OCI-LY1 (cell line): ENCODE measurements at regions not wholly inside any gene's neighbourhood (a gene's known extent, or its start where the extent isn't known, plus 50 kb on each side); places are given as distances from the start of the nearest gene placed in this dataset.

Experiments
- H2AFZ ChIP-seq: fragments of 200-600 bp; sonication (generic), shearing (Covaris generic); 2 replicates; pipeline ENCODE4 v1.6.0; 2014; ENCODE audit warnings: antibody characterized with exemption, mild to moderate bottlenecking, low read length
- H3F3A ChIP-seq: fragments of 200-600 bp; sonication (generic), shearing (Covaris generic); 2 replicates; pipeline ENCODE4 v1.6.0; 2014; ENCODE audit warnings: mild to moderate bottlenecking, antibody characterized with exemption, low read length, moderate library complexity; ENCODE audit not compliant: insufficient read depth
- H3K27ac ChIP-seq: fragments of 200-600 bp; sonication (generic); 2 replicates; pipeline ENCODE4 v1.5.1; 2014; ENCODE audit warnings: low read length, mixed run types, mild to moderate bottlenecking, low read depth; ENCODE audit not compliant: poor library complexity, severe bottlenecking
- H3K27me3 ChIP-seq: fragments of 200-600 bp; sonication (generic); 2 replicates; pipeline ENCODE4 v1.6.0; 2014; ENCODE audit warnings: antibody characterized with exemption, mild to moderate bottlenecking, low read length, moderate library complexity; ENCODE audit not compliant: insufficient read depth
- H3K36me3 ChIP-seq: fragments of 200-600 bp; sonication (generic); 2 replicates; pipeline ENCODE4 v1.6.1; 2014; ENCODE audit warnings: mild to moderate bottlenecking, antibody characterized with exemption, low read length, moderate library complexity, mixed read lengths; ENCODE audit not compliant: insufficient read depth
- H3K4me1 ChIP-seq: fragments of 200-600 bp; sonication (generic); 2 replicates; pipeline ENCODE4 v1.5.1; 2014; ENCODE audit warnings: mild to moderate bottlenecking, low read length, moderate library complexity; ENCODE audit not compliant: insufficient read depth, severe bottlenecking
- H3K4me2 ChIP-seq: fragments of 200-600 bp; sonication (generic), shearing (Covaris generic); 2 replicates; pipeline ENCODE4 v1.6.1; 2014; ENCODE audit warnings: low read length
- H3K4me3 ChIP-seq: fragments of 200-600 bp; sonication (generic); 2 replicates; pipeline ENCODE4 v1.5.1; 2014; ENCODE audit warnings: low read length, low read depth, mild to moderate bottlenecking, mixed read lengths; ENCODE audit not compliant: poor library complexity, severe bottlenecking
- H3K79me2 ChIP-seq: fragments of 200-600 bp; shearing (Covaris generic); 2 replicates; pipeline ENCODE4 v1.6.1; 2016; ENCODE audit warnings: mixed run types, low read length, mixed read lengths; ENCODE audit not compliant: insufficient read depth
- H3K9ac ChIP-seq: fragments of 200-600 bp; sonication (generic), shearing (Covaris generic); 2 replicates; pipeline ENCODE4 v1.6.1; 2014; ENCODE audit warnings: mild to moderate bottlenecking, low read length, mixed read lengths
- H3K9me2 ChIP-seq: fragments of 200-600 bp; sonication (generic), shearing (Covaris generic); 2 replicates; pipeline ENCODE4 v1.6.1; 2014; ENCODE audit warnings: low read depth, mild to moderate bottlenecking, low read length, mixed read lengths
- H3K9me3 ChIP-seq: fragments of 200-600 bp; shearing (Covaris generic); 2 replicates; pipeline ENCODE4 v1.6.1; 2014; ENCODE audit warnings: low read length, mixed read lengths
- H4K20me1 ChIP-seq: fragments of 200-600 bp; sonication (generic), shearing (Covaris generic); 2 replicates; pipeline ENCODE4 v1.6.0; 2016; ENCODE audit warnings: mild to moderate bottlenecking, low read length; ENCODE audit not compliant: insufficient read depth
- EZH2 ChIP-seq: fragments of 200-600 bp; sonication (generic), shearing (Covaris generic); IDR thresholded peaks from 2 replicates; pipeline ENCODE4 v1.8.0; 2017; ENCODE audit warnings: borderline replicate concordance, mixed run types, mild to moderate bottlenecking, antibody characterized with exemption, low read length, moderate library complexity, mixed read lengths
- TF ChIP-seq, protein P1 (sequence below): fragments of 200-600 bp; sonication (generic), shearing (Covaris generic); IDR thresholded peaks from 2 replicates; pipeline ENCODE4 v1.5.1; 2017; ENCODE audit warnings: mild to moderate bottlenecking, antibody characterized with exemption, low read length, moderate library complexity, mixed read lengths

DNA sequence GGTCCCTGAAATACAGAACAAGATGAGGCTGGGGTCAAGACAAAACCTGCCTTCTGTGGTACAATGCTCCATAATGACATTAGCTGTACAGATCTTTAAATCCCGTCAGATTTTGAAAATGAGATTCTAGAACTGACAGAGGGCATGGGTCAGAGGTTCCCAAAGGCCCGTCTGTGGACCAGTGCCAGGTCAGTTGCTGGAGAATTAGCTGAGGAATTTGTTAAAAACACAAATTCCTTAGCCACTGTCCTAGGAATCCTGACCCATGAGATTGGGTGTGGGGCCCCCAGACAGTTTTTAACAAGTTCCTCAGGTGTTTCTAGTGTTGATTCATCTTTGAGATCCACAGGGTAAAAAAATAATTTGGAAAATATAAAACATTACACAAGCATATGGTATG, 97.0 kb downstream of the SIPA1L2 start:
- Histone ChIP-seq H3K9ac (no peak overlapping the region), H3K9me3 (no peaks in the 10 kb centered on the region), H3K79me2 (no peaks in the 10 kb centered on the region), H3K27ac (no peak overlapping the region), H3K9me2 (no peaks in the 10 kb centered on the region), H3K36me3 (no peaks in the 10 kb centered on the region), H3K4me2 (no peak overlapping the region), H2AFZ (no peak overlapping the region), H3K4me1 (no peaks in the 10 kb centered on the region), H4K20me1 (no peaks in the 10 kb centered on the region), H3F3A (no peaks in the 10 kb centered on the region), H3K27me3 (no peaks in the 10 kb centered on the region), H3K4me3 (no peak overlapping the region)
- TF ChIP-seq, protein P1, sequence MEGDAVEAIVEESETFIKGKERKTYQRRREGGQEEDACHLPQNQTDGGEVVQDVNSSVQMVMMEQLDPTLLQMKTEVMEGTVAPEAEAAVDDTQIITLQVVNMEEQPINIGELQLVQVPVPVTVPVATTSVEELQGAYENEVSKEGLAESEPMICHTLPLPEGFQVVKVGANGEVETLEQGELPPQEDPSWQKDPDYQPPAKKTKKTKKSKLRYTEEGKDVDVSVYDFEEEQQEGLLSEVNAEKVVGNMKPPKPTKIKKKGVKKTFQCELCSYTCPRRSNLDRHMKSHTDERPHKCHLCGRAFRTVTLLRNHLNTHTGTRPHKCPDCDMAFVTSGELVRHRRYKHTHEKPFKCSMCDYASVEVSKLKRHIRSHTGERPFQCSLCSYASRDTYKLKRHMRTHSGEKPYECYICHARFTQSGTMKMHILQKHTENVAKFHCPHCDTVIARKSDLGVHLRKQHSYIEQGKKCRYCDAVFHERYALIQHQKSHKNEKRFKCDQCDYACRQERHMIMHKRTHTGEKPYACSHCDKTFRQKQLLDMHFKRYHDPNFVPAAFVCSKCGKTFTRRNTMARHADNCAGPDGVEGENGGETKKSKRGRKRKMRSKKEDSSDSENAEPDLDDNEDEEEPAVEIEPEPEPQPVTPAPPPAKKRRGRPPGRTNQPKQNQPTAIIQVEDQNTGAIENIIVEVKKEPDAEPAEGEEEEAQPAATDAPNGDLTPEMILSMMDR, result no peak
- no peak for TF ChIP-seq EZH2

DNA sequence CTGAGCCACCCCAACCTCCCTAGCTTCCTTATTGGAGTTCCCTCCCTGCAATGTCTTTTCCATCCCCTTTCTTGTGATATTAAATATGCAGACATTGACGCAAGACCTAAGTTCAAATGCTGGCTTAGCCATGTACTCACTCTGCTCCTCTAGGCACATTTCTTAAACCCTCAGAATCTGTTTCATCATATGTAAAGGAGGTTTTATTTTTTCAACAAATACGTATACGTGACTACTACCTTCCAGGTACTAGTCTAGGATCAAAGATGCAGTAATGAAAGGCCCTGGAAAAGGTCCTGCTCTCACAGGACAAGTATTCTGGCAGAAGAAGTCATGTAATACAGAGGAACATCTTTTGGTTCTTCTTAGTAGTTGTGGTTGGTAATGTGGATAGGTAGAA, 98.6 kb downstream of the SIPA1L2 start:
- Histone ChIP-seq H3K4me2 (no peak overlapping the region), H3K9me2 (no peaks in the 10 kb centered on the region), H3K27me3 (no peaks in the 10 kb centered on the region), H3K4me1 (no peaks in the 10 kb centered on the region), H3K9me3 (no peaks in the 10 kb centered on the region), H3K4me3 (no peak overlapping the region), H4K20me1 (no peaks in the 10 kb centered on the region), H3K9ac (no peak overlapping the region), H3K36me3 (no peaks in the 10 kb centered on the region), H3F3A (no peaks in the 10 kb centered on the region), H2AFZ (no peak overlapping the region), H3K27ac (no peak overlapping the region), H3K79me2 (no peaks in the 10 kb centered on the region)
- no peak for TF ChIP-seq EZH2
- TF ChIP-seq, protein P1, result no peak

DNA sequence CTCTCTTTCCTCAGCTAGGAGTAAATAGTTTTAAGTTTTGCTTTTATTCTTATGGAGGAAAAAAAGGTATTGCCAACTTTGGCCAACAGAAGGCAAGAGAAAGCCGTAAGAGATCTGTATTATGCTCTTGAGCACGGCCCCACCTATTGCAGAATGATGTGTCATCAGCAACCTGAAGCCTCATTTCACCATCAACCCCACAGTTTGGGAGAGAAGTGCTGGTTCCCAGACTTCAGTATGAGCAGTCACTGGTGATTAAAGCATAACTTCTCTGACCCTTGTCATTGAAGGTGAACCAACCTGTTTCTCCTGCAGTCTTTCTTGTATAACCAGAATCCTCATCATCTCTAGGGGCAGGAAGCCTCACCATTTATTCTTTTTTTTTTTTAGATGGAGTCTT, 100.2 kb downstream of the SIPA1L2 start:
- no peak overlapping the region for H3K4me3 ChIP-seq
- no peaks in the 10 kb centered on the region for H4K20me1 ChIP-seq
- H3K4me1 ChIP-seq, result no peaks in the 10 kb centered on the region
- H3K36me3 ChIP-seq, result no peaks in the 10 kb centered on the region
- H3F3A ChIP-seq, result no peaks in the 10 kb centered on the region
- H3K27ac ChIP-seq, result no peak overlapping the region
- H3K4me2 ChIP-seq, result no peak overlapping the region
- TF ChIP-seq EZH2, result no peak
- no peaks in the 10 kb centered on the region for H3K27me3 ChIP-seq
- H3K9me3 ChIP-seq, result no peaks in the 10 kb centered on the region
- no peak overlapping the region for H2AFZ ChIP-seq
- H3K9me2 ChIP-seq, result no peaks in the 10 kb centered on the region
- H3K9ac ChIP-seq, result no peak overlapping the region
- no peaks in the 10 kb centered on the region for H3K79me2 ChIP-seq

DNA sequence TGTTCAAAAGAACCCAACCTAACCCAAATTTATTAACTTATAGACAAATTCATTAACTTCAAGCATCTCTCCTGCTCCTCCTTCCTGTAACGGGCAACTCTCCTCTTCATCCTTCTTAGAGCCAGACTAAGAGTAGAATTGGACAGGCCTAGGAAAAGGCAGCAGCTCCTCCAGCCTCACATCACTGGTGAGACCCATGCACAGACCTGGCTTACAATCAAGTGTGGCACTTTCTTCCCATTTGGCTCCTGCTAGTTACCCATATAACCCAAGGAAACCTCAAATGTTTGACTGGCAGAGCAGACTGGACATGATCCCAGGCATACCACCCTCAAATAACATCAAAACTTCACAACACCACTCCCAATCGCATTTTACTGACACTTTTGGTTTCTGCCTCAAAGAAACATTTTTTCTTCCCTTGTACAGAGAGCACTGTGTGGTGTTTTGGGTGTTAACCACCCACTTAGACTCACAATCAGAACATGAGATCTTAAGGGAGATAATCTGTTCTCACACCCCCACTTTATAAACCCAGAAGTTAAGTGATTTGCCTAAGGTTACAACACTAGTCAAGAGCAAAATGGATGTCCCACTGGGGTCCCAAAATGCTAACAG, 101.4 kb downstream of the SIPA1L2 start:
- no peak overlapping the region for H3K27ac ChIP-seq
- no peak overlapping the region for H3K4me3 ChIP-seq
- no peaks in the 10 kb centered on the region for H3K4me1 ChIP-seq

More for the DNA sequence above, 101.4 kb downstream of the SIPA1L2 start:
- Histone ChIP-seq H3K9me3 (no peaks in the 10 kb centered on the region), H3K4me2 (no peak overlapping the region), H3K79me2 (no peaks in the 10 kb centered on the region), H3K36me3 (no peaks in the 10 kb centered on the region), H2AFZ (no peak overlapping the region), H4K20me1 (no peaks in the 10 kb centered on the region), H3K9me2 (no peaks in the 10 kb centered on the region), H3K27me3 (no peaks in the 10 kb centered on the region), H3F3A (no peaks in the 10 kb centered on the region), H3K9ac (no peak overlapping the region)
- no peak for TF ChIP-seq EZH2
- TF ChIP-seq, protein P1, result no peak
